Tibial artery (tissue), 4 donors: ENCODE measurements at regions not wholly inside any gene's neighbourhood (a gene's known extent, or its start where the extent isn't known, plus 50 kb on each side); places are given as distances from the start of the nearest gene placed in this dataset.

Experiments
- DNase-seq, 2 donors: peaks; one replicate each; pipeline ENCODE4 v3.0.0-alpha.2; 2019
- H3K27ac ChIP-seq, 2 donors: fragments of 200-600 bp; sonication (generic) in 1 of 2; 1 replicate in 1 of 2; 2 replicates in 1 of 2; pipeline ENCODE4 v1.5.1; 2018 to 2019; ENCODE audit warnings: mild to moderate bottlenecking in 1 of 2
- H3K27me3 ChIP-seq, 2 donors: fragments of 200-600 bp; sonication (generic) in 1 of 2; one replicate each; pipeline versions ENCODE4 v1.5.1 to v1.6.0; 2016 to 2019
- H3K36me3 ChIP-seq, 3 donors: fragments of 200-600 bp; sonication (generic) in 2 of 3; one replicate each; pipeline ENCODE4 v1.5.1; 2016 to 2019; ENCODE audit warnings: mild to moderate bottlenecking in 2 of 3
- H3K4me1 ChIP-seq, 4 donors: fragments of 200-600 bp; sonication (generic) in 2 of 4; 1 replicate in 3 of 4; 2 replicates in 1 of 4; pipeline ENCODE4 v1.5.1; 2016 to 2019
- H3K4me3 ChIP-seq, 2 donors: fragments of 200-600 bp; sonication (generic) in 1 of 2; 1 replicate in 1 of 2; 2 replicates in 1 of 2; pipeline ENCODE4 v1.5.1; 2018 to 2019; ENCODE audit warnings: mild to moderate bottlenecking in 2 of 2
- H3K9me3 ChIP-seq, 3 donors: fragments of 200-600 bp; sonication (generic) in 1 of 3; one replicate each; pipeline ENCODE4 v1.5.1; 2016 to 2019
- CTCF ChIP-seq, 2 experiments: fragments of 200-600 bp in 1 of 2; fragments of 450-650 bp in 1 of 2; IDR thresholded peaks; one replicate each; pipeline ENCODE4 v1.5.1; 2017 to 2019; ENCODE audit warnings: antibody characterized with exemption in 2 of 2, mild to moderate bottlenecking in 1 of 2, moderate library complexity in 1 of 2
- intact Hi-C: fragments of 100-400 bp; cut with DNase I; formaldehyde crosslinking; loops from one replicate; pipeline ENCODE4 v1.15.0; 2023; ENCODE audit warnings: low total_unique reads

GRCh38 chr3:24843955-24844354 is 349.3 kb upstream of the THRB start:
- Histone ChIP-seq H3K4me1 (no peaks in the 10 kb centered on the region), H3K9me3 (no peaks in the 10 kb centered on the region), H3K27me3 (no peaks in the 10 kb centered on the region), H3K27ac (no peak overlapping the region), H3K4me3 (no peak overlapping the region), H3K36me3 (no peaks in the 10 kb centered on the region)
- TF ChIP-seq CTCF (IDR thresholded peaks at IDR 0.05): no peak
- intact Hi-C loops: no loop called here
- no peak for DNase-seq

GRCh38 chr3:24845524-24846155 is 351.0 kb upstream of the THRB start:
- Histone ChIP-seq H3K27ac (no peak overlapping the region), H3K4me1 (no peaks in the 10 kb centered on the region), H3K9me3 (no peaks in the 10 kb centered on the region), H3K27me3 (no peaks in the 10 kb centered on the region), H3K36me3 (no peaks in the 10 kb centered on the region), H3K4me3 (no peak overlapping the region)
- TF ChIP-seq CTCF (IDR thresholded peaks at IDR 0.05): no peak
- no peak for DNase-seq
- intact Hi-C loops: no loop called here

- Histone ChIP-seq H3K36me3 (no peaks in the 10 kb centered on the region), H3K4me3 (no peak overlapping the region), H3K27ac (no peak overlapping the region), H3K4me1 (no peaks in the 10 kb centered on the region), H3K27me3 (no peaks in the 10 kb centered on the region), H3K9me3 (no peaks in the 10 kb centered on the region)
- no peak for TF ChIP-seq CTCF (IDR thresholded peaks at IDR 0.05)
- DNase-seq: no peak
- intact Hi-C loops: no loop called here
Observed at GRCh38 chr3:24846286-24846860, 351.7 kb upstream of the THRB start.

- TF ChIP-seq CTCF (IDR thresholded peaks at IDR 0.05): no peak
- intact Hi-C loops: no loop called here
- no peak overlapping the region for H3K4me3 ChIP-seq
- H3K27me3 ChIP-seq: no peaks in the 10 kb centered on the region
- no peak overlapping the region for H3K27ac ChIP-seq
- no peaks in the 10 kb centered on the region for H3K36me3 ChIP-seq
- no peaks in the 10 kb centered on the region for H3K9me3 ChIP-seq
- DNase-seq: no peak
- no peaks in the 10 kb centered on the region for H3K4me1 ChIP-seq
Observed at GRCh38 chr3:24850245-24850644, 355.6 kb upstream of the THRB start.

- Histone ChIP-seq H3K27ac (no peak overlapping the region), H3K9me3 (no peaks in the 10 kb centered on the region), H3K36me3 (no peaks in the 10 kb centered on the region), H3K4me3 (no peak overlapping the region), H3K4me1 (no peaks in the 10 kb centered on the region), H3K27me3 (no peaks in the 10 kb centered on the region)
- no peak for TF ChIP-seq CTCF (IDR thresholded peaks at IDR 0.05)
- DNase-seq: no peak
- intact Hi-C loops: no loop called here
Observed at GRCh38 chr3:24853685-24854490, 359.2 kb upstream of the THRB start.
